Muscle layer of duodenum (tissue), 2 donors: ENCODE measurements at regions not wholly inside any gene's neighbourhood (a gene's known extent, or its start where the extent isn't known, plus 50 kb on each side); places are given as distances from the start of the nearest gene placed in this dataset.

Experiments
- H3K27ac ChIP-seq: one replicate; pipeline ENCODE4 v1.7.0; 2013; ENCODE audit warnings: mild to moderate bottlenecking, low read length
- H3K27me3 ChIP-seq: one replicate; pipeline ENCODE4 v1.7.0; 2013; ENCODE audit warnings: low read depth, mild to moderate bottlenecking, control low read depth, low read length
- H3K36me3 ChIP-seq, 2 donors: one replicate each; pipeline ENCODE4 v1.7.0; 2013; ENCODE audit warnings: low read length in 2 of 2, control low read depth in 1 of 2, mild to moderate bottlenecking in 1 of 2; ENCODE audit not compliant: insufficient read depth in 2 of 2, control insufficient read depth in 1 of 2
- H3K4me1 ChIP-seq, 2 donors: one replicate each; pipeline ENCODE4 v1.7.0; 2013; ENCODE audit warnings: low read length in 2 of 2, mild to moderate bottlenecking in 2 of 2, control low read depth in 1 of 2, moderate library complexity in 1 of 2; ENCODE audit not compliant: insufficient read depth in 2 of 2, control insufficient read depth in 1 of 2
- H3K4me3 ChIP-seq, 2 donors: one replicate each; pipeline ENCODE4 v1.7.0; 2013; ENCODE audit warnings: low read length in 2 of 2, low read depth in 1 of 2, mild to moderate bottlenecking in 1 of 2
- H3K9me3 ChIP-seq, 2 donors: one replicate each; pipeline ENCODE4 v1.7.0; 2013; ENCODE audit warnings: low read length in 2 of 2, control low read depth in 1 of 2, mild to moderate bottlenecking in 1 of 2; ENCODE audit not compliant: control insufficient read depth in 1 of 2
- donor health status: healthy.

- no peaks in the 10 kb centered on the region for H3K36me3 ChIP-seq
- peaks cover 0 to 8% of the 10 kb centered on the region in 2 donors for H3K9me3 ChIP-seq
- no peak overlapping the region for H3K27ac ChIP-seq
- no peaks in the 10 kb centered on the region for H3K27me3 ChIP-seq
- no peak overlapping the region for H3K4me3 ChIP-seq
- peaks cover 0 to 5% of the 10 kb centered on the region in 2 donors for H3K4me1 ChIP-seq
These were observed 426.7 kb upstream of the ID4 start for GRCh38 chr6:19410481-19410880.

- no peak overlapping the region for H3K27ac ChIP-seq
- H3K36me3 ChIP-seq, result no peaks in the 10 kb centered on the region
- peaks cover 0 to 2% of the 10 kb centered on the region in 2 donors for H3K9me3 ChIP-seq
- H3K27me3 ChIP-seq, result no peaks in the 10 kb centered on the region
- H3K4me1 ChIP-seq, result peaks cover 0 to 5% of the 10 kb centered on the region in 2 donors
- H3K4me3 ChIP-seq, result no peak overlapping the region
These were observed 423.8 kb upstream of the ID4 start for GRCh38 chr6:19413323-19413722.

- Histone ChIP-seq H3K27ac (no peak overlapping the region), H3K9me3 (peaks cover 0 to 2% of the 10 kb centered on the region in 2 donors)
These were observed 421.4 kb upstream of the ID4 start for GRCh38 chr6:19415605-19416326.

GRCh38 chr6:19416811-19417210 lies 420.4 kb upstream of the ID4 start:
- H3K27me3 ChIP-seq, result no peaks in the 10 kb centered on the region
- no peak overlapping the region for H3K4me3 ChIP-seq
- H3K36me3 ChIP-seq, result no peaks in the 10 kb centered on the region
- H3K4me1 ChIP-seq, result no peaks in the 10 kb centered on the region
- peaks cover 0 to 2% of the 10 kb centered on the region in 2 donors for H3K9me3 ChIP-seq
- H3K27ac ChIP-seq, result no peak overlapping the region

More at GRCh38 chr6:19415605-19416326, 421.4 kb upstream of the ID4 start:
- Histone ChIP-seq H3K27me3 (no peaks in the 10 kb centered on the region), H3K36me3 (no peaks in the 10 kb centered on the region), H3K4me3 (no peak overlapping the region), H3K4me1 (no peaks in the 10 kb centered on the region)

- H3K36me3 ChIP-seq, result no peaks in the 10 kb centered on the region
- H3K27me3 ChIP-seq, result no peaks in the 10 kb centered on the region
- no peak overlapping the region for H3K27ac ChIP-seq
- no peak overlapping the region for H3K4me3 ChIP-seq
- no peaks in the 10 kb centered on the region for H3K4me1 ChIP-seq
- peaks cover 0 to 2% of the 10 kb centered on the region in 2 donors for H3K9me3 ChIP-seq
These were observed 419.5 kb upstream of the ID4 start for GRCh38 chr6:19417713-19418112.

GRCh38 chr6:19424853-19425252 lies 412.3 kb upstream of the ID4 start:
- H3K4me3 ChIP-seq, result no peak overlapping the region
- no peaks in the 10 kb centered on the region for H3K4me1 ChIP-seq
- H3K27ac ChIP-seq, result no peak overlapping the region
- H3K9me3 ChIP-seq, result no peaks in the 10 kb centered on the region
- no peaks in the 10 kb centered on the region for H3K27me3 ChIP-seq
- no peaks in the 10 kb centered on the region for H3K36me3 ChIP-seq

GRCh38 chr6:19427548-19427947 lies 409.6 kb upstream of the ID4 start:
- Histone ChIP-seq H3K4me1 (no peaks in the 10 kb centered on the region), H3K27ac (no peak overlapping the region), H3K4me3 (no peak overlapping the region), H3K27me3 (no peaks in the 10 kb centered on the region), H3K9me3 (no peaks in the 10 kb centered on the region), H3K36me3 (no peaks in the 10 kb centered on the region)

- Histone ChIP-seq H3K9me3 (no peaks in the 10 kb centered on the region), H3K4me1 (no peaks in the 10 kb centered on the region), H3K36me3 (no peaks in the 10 kb centered on the region), H3K27me3 (no peaks in the 10 kb centered on the region), H3K4me3 (no peak overlapping the region), H3K27ac (no peak overlapping the region)
These were observed 404.1 kb upstream of the ID4 start for GRCh38 chr6:19432966-19433498.

GRCh38 chr6:19434065-19434464 lies 403.1 kb upstream of the ID4 start:
- no peaks in the 10 kb centered on the region for H3K36me3 ChIP-seq
- H3K4me3 ChIP-seq, result no peak overlapping the region
- H3K27me3 ChIP-seq, result no peaks in the 10 kb centered on the region
- no peaks in the 10 kb centered on the region for H3K4me1 ChIP-seq
- no peak overlapping the region for H3K27ac ChIP-seq
- H3K9me3 ChIP-seq, result no peaks in the 10 kb centered on the region

- Histone ChIP-seq H3K27ac (no peak overlapping the region), H3K27me3 (no peaks in the 10 kb centered on the region)
These were observed 401.4 kb upstream of the ID4 start for GRCh38 chr6:19435755-19436154.

GRCh38 chr6:19438566-19439353 lies 398.4 kb upstream of the ID4 start:
- no peaks in the 10 kb centered on the region for H3K9me3 ChIP-seq
- H3K27ac ChIP-seq, result no peak overlapping the region
- no peaks in the 10 kb centered on the region for H3K36me3 ChIP-seq
- H3K27me3 ChIP-seq, result no peaks in the 10 kb centered on the region
- no peaks in the 10 kb centered on the region for H3K4me1 ChIP-seq
- no peak overlapping the region for H3K4me3 ChIP-seq

More at GRCh38 chr6:19435755-19436154, 401.4 kb upstream of the ID4 start:
- Histone ChIP-seq H3K9me3 (no peaks in the 10 kb centered on the region), H3K4me3 (no peak overlapping the region), H3K4me1 (no peaks in the 10 kb centered on the region), H3K36me3 (no peaks in the 10 kb centered on the region)
